OCI-LY7 (cell line): ENCODE measurements at regions not wholly inside any gene's neighbourhood (a gene's known extent, or its start where the extent isn't known, plus 50 kb on each side); places are given as distances from the start of the nearest gene placed in this dataset.
"Not testable (repeated sequence)": the region's sequence is repeated elsewhere in the genome, so short reads cannot be mapped to it uniquely, and the experiment has no call there.

Source experiments
- BruUV-seq: library from RNA; stranded (reverse); fragments of 400-500 nt; replicated peaks from 2 replicates; lab custom pipeline; 2021; lab: Mats Ljungman, UMichigan
- CTCF ChIA-PET: fragments of 300-600 bp; sonication (Branson Sonifier 250); formaldehyde crosslinking; loops from one replicate; lab custom pipeline; 2022; ENCODE audit warnings: antibody characterized with exemption; ENCODE audit not compliant: unreplicated experiment; lab: Charles Lee
- POLR2A ChIA-PET: fragments of 300-600 bp; sonication (Branson Sonifier 250); formaldehyde crosslinking; loops from one replicate; lab custom pipeline; 2022; ENCODE audit warnings: antibody characterized with exemption; lab: Charles Lee
- DNase-seq: peaks from one replicate; pipeline ENCODE4 v3.0.0-alpha.2; 2015; ENCODE audit warnings: low spot score
- H2AFZ ChIP-seq: fragments of 200-600 bp; sonication (generic), shearing (Covaris generic); 2 replicates; pipeline ENCODE4 v1.6.1; 2014; ENCODE audit warnings: mild to moderate bottlenecking, antibody characterized with exemption, low read length, moderate library complexity
- H3K27ac ChIP-seq: fragments of 200-600 bp; sonication (generic); 2 replicates; pipeline ENCODE4 v1.5.1; 2014; ENCODE audit warnings: mixed run types, low read depth, mild to moderate bottlenecking, moderate library complexity, low read length, inconsistent platforms; ENCODE audit not compliant: poor library complexity, severe bottlenecking
- H3K36me3 ChIP-seq: fragments of 200-600 bp; sonication (generic); 2 replicates; pipeline ENCODE4 v1.6.1; 2014; ENCODE audit warnings: mild to moderate bottlenecking, antibody characterized with exemption, low read length, moderate library complexity, mixed read lengths; ENCODE audit not compliant: insufficient read depth
- H3K4me1 ChIP-seq: fragments of 200-600 bp; sonication (generic); 2 replicates; pipeline ENCODE4 v1.5.1; 2014; ENCODE audit warnings: mild to moderate bottlenecking, low read length; ENCODE audit not compliant: insufficient read depth, poor library complexity, severe bottlenecking
- H3K4me2 ChIP-seq: fragments of 200-600 bp; sonication (generic); 2 replicates; pipeline ENCODE4 v1.6.1; 2014; ENCODE audit warnings: mild to moderate bottlenecking, low read length
- H3K4me3 ChIP-seq: fragments of 200-600 bp; sonication (generic); 2 replicates; pipeline ENCODE4 v1.5.1; 2014; ENCODE audit warnings: mild to moderate bottlenecking, low read depth, low read length; ENCODE audit not compliant: poor library complexity, severe bottlenecking
- H3K79me2 ChIP-seq: fragments of 200-600 bp; sonication (generic); 2 replicates; pipeline ENCODE4 v1.6.1; 2016; ENCODE audit warnings: low read depth, mild to moderate bottlenecking, low read length, moderate library complexity, mixed read lengths; ENCODE audit not compliant: insufficient read depth
- H3K9me2 ChIP-seq: fragments of 200-600 bp; sonication (generic); 2 replicates; pipeline ENCODE4 v1.6.1; 2016; ENCODE audit warnings: mild to moderate bottlenecking, low read length, mixed read lengths; ENCODE audit not compliant: insufficient read depth
- H3K9me3 ChIP-seq: fragments of 200-600 bp; sonication (generic); 2 replicates; pipeline ENCODE4 v1.6.1; 2014; ENCODE audit warnings: mild to moderate bottlenecking, mixed run types, low read length, mixed read lengths
- H4K20me1 ChIP-seq: fragments of 200-600 bp; sonication (generic); 2 replicates; pipeline ENCODE4 v1.6.1; 2014; ENCODE audit warnings: mild to moderate bottlenecking, antibody characterized with exemption, low read length, moderate library complexity, mixed read lengths; ENCODE audit not compliant: insufficient read depth
- EZH2phosphoT487 ChIP-seq: fragments of 200-600 bp; sonication (generic); IDR thresholded peaks from 2 replicates; pipeline ENCODE4 v1.6.1; 2018; ENCODE audit warnings: low read depth, borderline replicate concordance, mild to moderate bottlenecking, mixed run types, antibody characterized with exemption, low read length, moderate library complexity, mixed read lengths
- intact Hi-C: fragments of 100-400 bp; cut with micrococcal nuclease; formaldehyde crosslinking; loops from one replicate; pipeline ENCODE4 v1.10.0; 2022; ENCODE audit not compliant: unreplicated experiment
- TF ChIP-seq, protein P1 (sequence below): fragments of 200-600 bp; sonication (generic); conservative IDR thresholded peaks from 2 replicates; pipeline ENCODE4 v1.5.1; 2014; ENCODE audit warnings: mild to moderate bottlenecking, antibody characterized with exemption, low read length, moderate library complexity, mixed read lengths

DNA sequence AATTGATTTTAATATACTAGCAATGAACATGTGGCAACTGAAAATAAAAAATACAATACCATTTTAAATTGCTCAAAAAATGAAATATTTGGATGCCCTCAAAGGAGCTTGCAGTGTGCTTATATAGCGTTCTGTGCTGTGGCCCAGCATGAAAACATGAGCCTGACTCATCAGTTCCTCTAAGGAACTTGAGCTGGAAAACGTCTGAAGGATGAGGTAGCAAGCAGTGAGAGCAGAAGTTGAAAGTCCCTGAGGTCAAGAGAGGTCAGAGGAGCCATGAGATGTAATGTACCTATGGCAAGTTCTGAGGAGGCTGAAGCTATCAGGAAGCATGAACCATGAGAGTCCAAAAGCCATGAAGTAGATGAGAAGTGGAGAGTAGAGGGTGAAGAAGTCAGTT, 59.7 kb downstream of the HMGB3 start:
- no peak for DNase-seq
- POLR2A ChIA-PET = no interaction called here
- intact Hi-C loops = no loop called here
- H4K20me1 ChIP-seq = no peaks in the 10 kb centered on the region
- no peak overlapping the region for H3K27ac ChIP-seq
- no peak overlapping the region for H3K4me3 ChIP-seq
- no peak for TF ChIP-seq EZH2phosphoT487
- TF ChIP-seq, protein P1, sequence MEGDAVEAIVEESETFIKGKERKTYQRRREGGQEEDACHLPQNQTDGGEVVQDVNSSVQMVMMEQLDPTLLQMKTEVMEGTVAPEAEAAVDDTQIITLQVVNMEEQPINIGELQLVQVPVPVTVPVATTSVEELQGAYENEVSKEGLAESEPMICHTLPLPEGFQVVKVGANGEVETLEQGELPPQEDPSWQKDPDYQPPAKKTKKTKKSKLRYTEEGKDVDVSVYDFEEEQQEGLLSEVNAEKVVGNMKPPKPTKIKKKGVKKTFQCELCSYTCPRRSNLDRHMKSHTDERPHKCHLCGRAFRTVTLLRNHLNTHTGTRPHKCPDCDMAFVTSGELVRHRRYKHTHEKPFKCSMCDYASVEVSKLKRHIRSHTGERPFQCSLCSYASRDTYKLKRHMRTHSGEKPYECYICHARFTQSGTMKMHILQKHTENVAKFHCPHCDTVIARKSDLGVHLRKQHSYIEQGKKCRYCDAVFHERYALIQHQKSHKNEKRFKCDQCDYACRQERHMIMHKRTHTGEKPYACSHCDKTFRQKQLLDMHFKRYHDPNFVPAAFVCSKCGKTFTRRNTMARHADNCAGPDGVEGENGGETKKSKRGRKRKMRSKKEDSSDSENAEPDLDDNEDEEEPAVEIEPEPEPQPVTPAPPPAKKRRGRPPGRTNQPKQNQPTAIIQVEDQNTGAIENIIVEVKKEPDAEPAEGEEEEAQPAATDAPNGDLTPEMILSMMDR = no peak
- H3K79me2 ChIP-seq = no peaks in the 10 kb centered on the region
- no peak overlapping the region for H2AFZ ChIP-seq
- H3K9me2 ChIP-seq = no peaks in the 10 kb centered on the region
- BruUV-seq = no TSS peak
- H3K36me3 ChIP-seq = no peaks in the 10 kb centered on the region
- H3K9me3 ChIP-seq = no peaks in the 10 kb centered on the region
- CTCF ChIA-PET = no interaction called here
- no peak overlapping the region for H3K4me2 ChIP-seq
- no peaks in the 10 kb centered on the region for H3K4me1 ChIP-seq

DNA sequence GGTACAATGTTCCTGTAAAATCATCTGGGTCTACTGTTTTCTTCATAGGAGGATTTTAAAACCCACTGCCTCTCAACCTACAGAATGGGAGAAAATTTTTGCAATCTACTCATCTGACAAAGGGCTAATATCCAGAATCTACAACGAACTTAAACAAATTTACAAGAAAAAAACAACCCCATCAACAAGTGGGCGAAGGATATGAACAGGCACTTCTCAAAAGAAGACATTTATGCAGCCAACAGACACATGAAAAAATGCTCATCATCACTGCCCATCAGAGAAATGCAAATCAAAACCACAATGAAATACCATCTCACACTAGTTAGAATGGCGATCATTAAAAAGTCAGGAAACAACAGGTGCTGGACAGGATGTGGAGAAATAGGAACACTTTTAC, 83.2 kb downstream of the HMGB3 start:
- BruUV-seq, H3K79me2 ChIP-seq, H3K27ac ChIP-seq, intact Hi-C loops, H3K9me2 ChIP-seq, H3K4me1 ChIP-seq, H3K9me3 ChIP-seq, POLR2A ChIA-PET, H3K4me2 ChIP-seq, H3K36me3 ChIP-seq, CTCF ChIA-PET, DNase-seq, H4K20me1 ChIP-seq, H3K4me3 ChIP-seq, H2AFZ ChIP-seq: not testable (repeated sequence)

DNA sequence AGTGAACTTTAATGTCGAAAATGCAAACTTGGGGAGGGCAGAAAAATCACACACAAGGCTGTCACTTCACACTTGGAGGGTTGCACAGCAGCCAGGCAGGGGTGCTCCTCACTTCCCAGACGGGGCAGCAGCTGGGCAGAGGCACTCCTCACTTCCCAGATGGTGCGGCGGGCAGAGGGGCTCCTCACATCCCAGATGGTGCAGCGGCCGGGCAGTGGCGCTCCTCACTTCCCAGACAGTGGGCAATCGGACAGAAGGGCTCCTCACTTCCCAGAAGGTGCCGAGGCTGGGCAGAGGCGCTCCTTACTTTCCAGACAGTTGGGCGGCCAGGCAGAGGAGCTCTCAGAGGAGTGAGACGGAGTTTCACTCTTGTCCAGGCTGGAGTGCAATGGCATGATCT, 90.6 kb downstream of the HMGB3 start:
- Histone ChIP-seq H3K27ac (no peak overlapping the region), H3K9me3 (no peaks in the 10 kb centered on the region), H2AFZ (no peak overlapping the region), H3K36me3 (no peaks in the 10 kb centered on the region), H3K79me2 (no peaks in the 10 kb centered on the region), H3K4me3 (no peak overlapping the region), H3K9me2 (no peaks in the 10 kb centered on the region), H3K4me2 (no peak overlapping the region), H4K20me1 (no peaks in the 10 kb centered on the region), H3K4me1 (no peaks in the 10 kb centered on the region)
- BruUV-seq = no TSS peak
- ChIA-PET CTCF (no interaction called here), POLR2A (no interaction called here)
- DNase-seq = no peak
- TF ChIP-seq, protein P1 = no peak
- no peak for TF ChIP-seq EZH2phosphoT487
- intact Hi-C loops = no loop called here
